KOPT-K1 (cell line): ENCODE measurements at regions not wholly inside any gene's neighbourhood (a gene's known extent, or its start where the extent isn't known, plus 50 kb on each side); places are given as distances from the start of the nearest gene placed in this dataset.

ENCODE experiments used
- H3K27ac ChIP-seq: fragments of 200-600 bp; sonication (generic); 2 replicates; pipeline ENCODE4 v1.5.1; 2016; ENCODE audit warnings: antibody characterized with exemption, mild to moderate bottlenecking, low read depth, low read length; ENCODE audit not compliant: poor library complexity, severe bottlenecking
- H3K36me3 ChIP-seq: fragments of 200-600 bp; sonication (generic); 2 replicates; pipeline ENCODE4 v1.5.1; 2017; ENCODE audit warnings: antibody characterized with exemption, mild to moderate bottlenecking, low read length, moderate library complexity; ENCODE audit not compliant: insufficient read depth
- H3K9me3 ChIP-seq: fragments of 200-600 bp; sonication (generic); 2 replicates; pipeline ENCODE4 v1.5.1; 2017; ENCODE audit warnings: antibody characterized with exemption, low read length, mild to moderate bottlenecking; ENCODE audit not compliant: insufficient read depth, poor library complexity, severe bottlenecking

GRCh38 chr12:91627225-91627624 is 444.6 kb upstream of the DCN start:
- Histone ChIP-seq H3K27ac (no peak overlapping the region), H3K36me3 (no peaks in the 10 kb centered on the region), H3K9me3 (peaks cover 30% of the 10 kb centered on the region)

- Histone ChIP-seq H3K9me3 (peaks cover 27% of the 10 kb centered on the region), H3K27ac (no peak overlapping the region), H3K36me3 (no peaks in the 10 kb centered on the region)
These were observed 440.4 kb upstream of the DCN start for GRCh38 chr12:91622981-91623380.

- Histone ChIP-seq H3K27ac (no peak overlapping the region), H3K9me3 (peaks cover 22% of the 10 kb centered on the region), H3K36me3 (no peaks in the 10 kb centered on the region)
These were observed 439.4 kb upstream of the DCN start for GRCh38 chr12:91622037-91622436.

- peaks cover 16% of the 10 kb centered on the region for H3K9me3 ChIP-seq
- H3K36me3 ChIP-seq, result no peaks in the 10 kb centered on the region
- H3K27ac ChIP-seq, result no peak overlapping the region
These were observed 438.4 kb upstream of the DCN start for GRCh38 chr12:91620992-91621391.

GRCh38 chr12:91620422-91620821 is 437.8 kb upstream of the DCN start:
- Histone ChIP-seq H3K36me3 (no peaks in the 10 kb centered on the region), H3K9me3 (peaks cover 11% of the 10 kb centered on the region), H3K27ac (no peak overlapping the region)

- Histone ChIP-seq H3K9me3 (no peaks in the 10 kb centered on the region), H3K27ac (no peak overlapping the region)
These were observed 435.7 kb upstream of the DCN start for GRCh38 chr12:91618281-91618680.

GRCh38 chr12:91617818-91618217 is 435.2 kb upstream of the DCN start:
- Histone ChIP-seq H3K36me3 (no peaks in the 10 kb centered on the region), H3K27ac (no peak overlapping the region), H3K9me3 (no peaks in the 10 kb centered on the region)

More at GRCh38 chr12:91618281-91618680, 435.7 kb upstream of the DCN start:
- H3K36me3 ChIP-seq, result no peaks in the 10 kb centered on the region

- Histone ChIP-seq H3K9me3 (no peaks in the 10 kb centered on the region), H3K27ac (no peak overlapping the region), H3K36me3 (no peaks in the 10 kb centered on the region)
These were observed 433.8 kb upstream of the DCN start for GRCh38 chr12:91616416-91616815.

- Histone ChIP-seq H3K27ac (no peak overlapping the region), H3K9me3 (no peaks in the 10 kb centered on the region), H3K36me3 (no peaks in the 10 kb centered on the region)
These were observed 430.7 kb upstream of the DCN start for GRCh38 chr12:91613223-91613779.

- Histone ChIP-seq H3K36me3 (no peaks in the 10 kb centered on the region), H3K9me3 (no peaks in the 10 kb centered on the region), H3K27ac (no peak overlapping the region)
These were observed 427.9 kb upstream of the DCN start for GRCh38 chr12:91610561-91610960.

- Histone ChIP-seq H3K36me3 (no peaks in the 10 kb centered on the region), H3K9me3 (no peaks in the 10 kb centered on the region), H3K27ac (no peak overlapping the region)
These were observed 426.7 kb upstream of the DCN start for GRCh38 chr12:91609283-91609682.

GRCh38 chr12:91608542-91608941 is 425.9 kb upstream of the DCN start:
- H3K27ac ChIP-seq, result no peak overlapping the region
- H3K9me3 ChIP-seq, result no peaks in the 10 kb centered on the region
- H3K36me3 ChIP-seq, result no peaks in the 10 kb centered on the region

- H3K9me3 ChIP-seq, result no peaks in the 10 kb centered on the region
- H3K27ac ChIP-seq, result no peak overlapping the region
- H3K36me3 ChIP-seq, result no peaks in the 10 kb centered on the region
These were observed 424.2 kb upstream of the DCN start for GRCh38 chr12:91606662-91607377.

- H3K36me3 ChIP-seq, result no peaks in the 10 kb centered on the region
- no peak overlapping the region for H3K27ac ChIP-seq
- no peaks in the 10 kb centered on the region for H3K9me3 ChIP-seq
These were observed 422.3 kb upstream of the DCN start for GRCh38 chr12:91604897-91605296.

- Histone ChIP-seq H3K9me3 (peaks cover 6% of the 10 kb centered on the region), H3K27ac (no peak overlapping the region), H3K36me3 (no peaks in the 10 kb centered on the region)
These were observed 420.4 kb upstream of the DCN start for GRCh38 chr12:91603060-91603459.

GRCh38 chr12:91601054-91601453 is 418.4 kb upstream of the DCN start:
- peaks cover 6% of the 10 kb centered on the region for H3K9me3 ChIP-seq
- no peak overlapping the region for H3K27ac ChIP-seq
- no peaks in the 10 kb centered on the region for H3K36me3 ChIP-seq
